ACC112 (cell line): ENCODE measurements at regions not wholly inside any gene's neighbourhood (a gene's known extent, or its start where the extent isn't known, plus 50 kb on each side); places are given as distances from the start of the nearest gene placed in this dataset.
"Not testable (repeated sequence)": the region's sequence is repeated elsewhere in the genome, so short reads cannot be mapped to it uniquely, and the experiment has no call there.

Experiments used
- H2AFZ ChIP-seq: fragments of 200-600 bp; sonication (generic); one replicate; pipeline ENCODE4 v1.6.0; 2017; ENCODE audit warnings: antibody characterized with exemption, low read length; ENCODE audit not compliant: unreplicated experiment
- H3K27ac ChIP-seq: fragments of 200-600 bp; sonication (generic); 2 replicates; pipeline ENCODE4 v1.5.1; 2014; ENCODE audit warnings: low read depth, mild to moderate bottlenecking, antibody characterized with exemption, low read length, moderate library complexity
- H3K27me3 ChIP-seq: fragments of 200-600 bp; sonication (generic); 2 replicates; pipeline ENCODE4 v1.6.1; 2014; ENCODE audit warnings: mild to moderate bottlenecking, antibody characterized with exemption, low read length, moderate library complexity, mixed read lengths; ENCODE audit not compliant: insufficient read depth
- H3K36me3 ChIP-seq: fragments of 200-600 bp; sonication (generic); 2 replicates; pipeline ENCODE4 v1.6.1; 2016; ENCODE audit warnings: mild to moderate bottlenecking, antibody characterized with exemption, low read length, moderate library complexity, mixed read lengths; ENCODE audit not compliant: insufficient read depth
- H3K4me1 ChIP-seq: fragments of 200-600 bp; sonication (generic); one replicate; pipeline ENCODE4 v1.6.1; 2016; ENCODE audit warnings: low read length, mixed read lengths; ENCODE audit not compliant: insufficient read depth, unreplicated experiment, control insufficient read depth
- H3K4me3 ChIP-seq: fragments of 200-600 bp; sonication (generic); 2 replicates; pipeline ENCODE4 v1.5.1; 2014; ENCODE audit warnings: mild to moderate bottlenecking, low read depth, low read length
- H3K79me2 ChIP-seq: fragments of 200-600 bp; sonication (generic); one replicate; pipeline ENCODE4 v1.6.0; 2016; ENCODE audit warnings: low read length; ENCODE audit not compliant: control insufficient read depth, unreplicated experiment, insufficient read depth

- Histone ChIP-seq H3K27me3 (no peaks in the 10 kb centered on the region), H3K36me3 (no peaks in the 10 kb centered on the region), H3K4me1 (peaks cover 2% of the 10 kb centered on the region), H3K27ac (no peak overlapping the region), H2AFZ (no peak overlapping the region), H3K4me3 (no peak overlapping the region), H3K79me2 (no peaks in the 10 kb centered on the region)
These were observed 105.5 kb downstream of the KPNA2 start for GRCh38 chr17:68141050-68141449.

GRCh38 chr17:68142595-68142994 lies 105.2 kb upstream of the AMZ2 start:
- Histone ChIP-seq H3K27ac (no peak overlapping the region), H2AFZ (no peak overlapping the region), H3K4me3 (no peak overlapping the region), H3K4me1 (peaks cover 2% of the 10 kb centered on the region), H3K79me2 (no peaks in the 10 kb centered on the region), H3K27me3 (no peaks in the 10 kb centered on the region), H3K36me3 (no peaks in the 10 kb centered on the region)

GRCh38 chr17:68143425-68143824 lies 104.4 kb upstream of the AMZ2 start:
- H3K4me1 ChIP-seq, result peaks cover 2% of the 10 kb centered on the region
- no peaks in the 10 kb centered on the region for H3K36me3 ChIP-seq
- H3K79me2 ChIP-seq, result no peaks in the 10 kb centered on the region
- H3K4me3 ChIP-seq, result no peak overlapping the region
- no peak overlapping the region for H2AFZ ChIP-seq
- no peaks in the 10 kb centered on the region for H3K27me3 ChIP-seq
- H3K27ac ChIP-seq, result no peak overlapping the region

GRCh38 chr17:68145088-68145487 lies 102.8 kb upstream of the AMZ2 start:
- Histone ChIP-seq H3K27ac (no peak overlapping the region), H3K79me2 (no peaks in the 10 kb centered on the region), H3K36me3 (no peaks in the 10 kb centered on the region), H3K27me3 (no peaks in the 10 kb centered on the region), H3K4me3 (no peak overlapping the region), H2AFZ (no peak overlapping the region), H3K4me1 (peaks cover 2% of the 10 kb centered on the region)

GRCh38 chr17:68148936-68149335 lies 98.9 kb upstream of the AMZ2 start:
- H2AFZ ChIP-seq, result no peak overlapping the region
- H3K4me1 ChIP-seq, result no peaks in the 10 kb centered on the region
- H3K27ac ChIP-seq, result no peak overlapping the region
- H3K36me3 ChIP-seq, result no peaks in the 10 kb centered on the region
- H3K4me3 ChIP-seq, result no peak overlapping the region
- H3K79me2 ChIP-seq, result no peaks in the 10 kb centered on the region
- H3K27me3 ChIP-seq, result no peaks in the 10 kb centered on the region

GRCh38 chr17:68152161-68152571 lies 95.7 kb upstream of the AMZ2 start:
- Histone ChIP-seq H3K4me3 (no peak overlapping the region), H3K36me3 (no peaks in the 10 kb centered on the region), H3K79me2 (no peaks in the 10 kb centered on the region), H2AFZ (no peak overlapping the region), H3K27ac (no peak overlapping the region), H3K27me3 (no peaks in the 10 kb centered on the region), H3K4me1 (no peaks in the 10 kb centered on the region)

GRCh38 chr17:68155692-68156091 lies 92.2 kb upstream of the AMZ2 start:
- no peak overlapping the region for H2AFZ ChIP-seq
- no peaks in the 10 kb centered on the region for H3K79me2 ChIP-seq
- H3K27ac ChIP-seq, result no peak overlapping the region

GRCh38 chr17:68161644-68162428 lies 86.0 kb upstream of the AMZ2 start:
- H3K36me3 ChIP-seq, result no peaks in the 10 kb centered on the region
- H3K79me2 ChIP-seq, result no peaks in the 10 kb centered on the region
- no peaks in the 10 kb centered on the region for H3K27me3 ChIP-seq
- H2AFZ ChIP-seq, result no peak overlapping the region
- no peak overlapping the region for H3K27ac ChIP-seq
- H3K4me3 ChIP-seq, result no peak overlapping the region
- H3K4me1 ChIP-seq, result peaks cover 3% of the 10 kb centered on the region

More at GRCh38 chr17:68155692-68156091, 92.2 kb upstream of the AMZ2 start:
- Histone ChIP-seq H3K4me3 (no peak overlapping the region), H3K4me1 (no peaks in the 10 kb centered on the region), H3K27me3 (no peaks in the 10 kb centered on the region), H3K36me3 (no peaks in the 10 kb centered on the region)

- not testable (repeated sequence) for H3K79me2 ChIP-seq, H3K36me3 ChIP-seq, H3K4me1 ChIP-seq, H3K4me3 ChIP-seq, H3K27ac ChIP-seq, H3K27me3 ChIP-seq, H2AFZ ChIP-seq
These were observed 79.3 kb upstream of the AMZ2 start for GRCh38 chr17:68168273-68169164.

GRCh38 chr17:68169165-68169821 lies 78.5 kb upstream of the AMZ2 start:
- not testable (repeated sequence) for H2AFZ ChIP-seq, H3K36me3 ChIP-seq, H3K4me1 ChIP-seq, H3K27me3 ChIP-seq, H3K27ac ChIP-seq, H3K79me2 ChIP-seq, H3K4me3 ChIP-seq
